WERI-Rb-1 (cell line): ENCODE measurements at regions not wholly inside any gene's neighbourhood (a gene's known extent, or its start where the extent isn't known, plus 50 kb on each side); places are given as distances from the start of the nearest gene placed in this dataset.
"Not testable (repeated sequence)": the region's sequence is repeated elsewhere in the genome, so short reads cannot be mapped to it uniquely, and the experiment has no call there.

Source experiments
- DNase-seq: peaks from one replicate; pipeline ENCODE4 v3.0.0-alpha.2; 2020
- H3K27ac ChIP-seq: fragments of 250-450 bp; sonication (Bioruptor Pico); 2 replicates; pipeline ENCODE4 v1.5.1; 2020; ENCODE audit warnings: mild to moderate bottlenecking, moderate library complexity
- H3K27me3 ChIP-seq: fragments of 250-450 bp; sonication (Bioruptor Pico); 2 replicates; pipeline ENCODE4 v1.5.1; 2021; ENCODE audit warnings: mild to moderate bottlenecking, low read depth, moderate library complexity; ENCODE audit not compliant: insufficient read depth, severe bottlenecking
- H3K36me3 ChIP-seq: fragments of 250-450 bp; sonication (Bioruptor Pico); 2 replicates; pipeline ENCODE4 v1.5.1; 2020; ENCODE audit warnings: mild to moderate bottlenecking, moderate library complexity
- H3K4me3 ChIP-seq: 2 replicates; pipeline ENCODE4 v1.5.1; 2011; ENCODE audit warnings: low read depth, mild to moderate bottlenecking, control low read depth, low read length
- H3K9me3 ChIP-seq: fragments of 250-450 bp; sonication (Bioruptor Pico); 2 replicates; pipeline ENCODE4 v1.5.1; 2021; ENCODE audit warnings: mild to moderate bottlenecking, moderate library complexity; ENCODE audit not compliant: severe bottlenecking
- CTCF ChIP-seq: IDR thresholded peaks from 2 replicates; pipeline ENCODE4 v1.5.1; 2011; ENCODE audit warnings: low read depth, mild to moderate bottlenecking, control low read depth, inconsistent platforms, low read length

GRCh38 chr16:32947336-32947735 lies 246.7 kb upstream of the TP53TG3C start:
- not testable (repeated sequence) for H3K36me3 ChIP-seq, DNase-seq, H3K4me3 ChIP-seq, H3K9me3 ChIP-seq, H3K27ac ChIP-seq, H3K27me3 ChIP-seq

GRCh38 chr16:32946041-32946560 lies 247.9 kb upstream of the TP53TG3C start:
- H3K36me3 ChIP-seq: not testable (repeated sequence)

GRCh38 chr16:32945311-32945710 lies 248.7 kb upstream of the TP53TG3C start:
- not testable (repeated sequence) for H3K9me3 ChIP-seq, DNase-seq, H3K36me3 ChIP-seq, H3K27me3 ChIP-seq, H3K27ac ChIP-seq, H3K4me3 ChIP-seq

More at GRCh38 chr16:32946041-32946560, 247.9 kb upstream of the TP53TG3C start:
- not testable (repeated sequence) for H3K27me3 ChIP-seq, DNase-seq, H3K4me3 ChIP-seq, H3K27ac ChIP-seq, H3K9me3 ChIP-seq

GRCh38 chr16:32939845-32940244 lies 254.2 kb upstream of the TP53TG3C start:
- not testable (repeated sequence) for H3K9me3 ChIP-seq, H3K4me3 ChIP-seq, H3K27me3 ChIP-seq, H3K27ac ChIP-seq, H3K36me3 ChIP-seq, DNase-seq

- H3K4me3 ChIP-seq, H3K27me3 ChIP-seq, H3K9me3 ChIP-seq, H3K36me3 ChIP-seq, DNase-seq, H3K27ac ChIP-seq: not testable (repeated sequence)
Measured at GRCh38 chr16:32937929-32938328, 256.1 kb upstream of the TP53TG3C start.

- H3K27ac ChIP-seq, H3K9me3 ChIP-seq, H3K36me3 ChIP-seq, H3K4me3 ChIP-seq, H3K27me3 ChIP-seq: not testable (repeated sequence)
- DNase-seq: peak; percentile 12
Measured at GRCh38 chr16:32932240-32933040, 256.5 kb upstream of the TP53TG3 start.

GRCh38 chr16:32925192-32925591 lies 249.2 kb upstream of the TP53TG3 start:
- DNase-seq, H3K36me3 ChIP-seq, H3K9me3 ChIP-seq, H3K27me3 ChIP-seq, H3K27ac ChIP-seq, H3K4me3 ChIP-seq: not testable (repeated sequence)

GRCh38 chr16:32922578-32922977 lies 246.6 kb upstream of the TP53TG3 start:
- TF ChIP-seq CTCF: peak; percentile 24
- H3K27ac ChIP-seq, H3K4me3 ChIP-seq, H3K27me3 ChIP-seq, H3K9me3 ChIP-seq, H3K36me3 ChIP-seq: not testable (repeated sequence)
- peak; percentile 16 for DNase-seq

- H3K9me3 ChIP-seq, H3K4me3 ChIP-seq, DNase-seq, H3K27me3 ChIP-seq, H3K36me3 ChIP-seq, H3K27ac ChIP-seq: not testable (repeated sequence)
Measured at GRCh38 chr16:32915346-32915745, 239.4 kb upstream of the TP53TG3 start.

- not testable (repeated sequence) for H3K4me3 ChIP-seq, H3K9me3 ChIP-seq, H3K27ac ChIP-seq, H3K27me3 ChIP-seq, H3K36me3 ChIP-seq
- TF ChIP-seq CTCF: peak; percentile 41
- DNase-seq: peak; percentile 17
Measured at GRCh38 chr16:32897782-32898181, 221.8 kb upstream of the TP53TG3 start.

GRCh38 chr16:32885392-32885791 lies 209.4 kb upstream of the TP53TG3 start:
- not testable (repeated sequence) for H3K27me3 ChIP-seq, H3K27ac ChIP-seq, H3K9me3 ChIP-seq, H3K36me3 ChIP-seq, DNase-seq, H3K4me3 ChIP-seq

GRCh38 chr16:32884556-32884955 lies 208.6 kb upstream of the TP53TG3 start:
- not testable (repeated sequence) for H3K36me3 ChIP-seq, DNase-seq, H3K9me3 ChIP-seq, H3K27me3 ChIP-seq, H3K27ac ChIP-seq, H3K4me3 ChIP-seq

- not testable (repeated sequence) for H3K9me3 ChIP-seq, DNase-seq, H3K27ac ChIP-seq, H3K36me3 ChIP-seq, H3K27me3 ChIP-seq, H3K4me3 ChIP-seq
Measured at GRCh38 chr16:32882328-32882857, 206.4 kb upstream of the TP53TG3 start.
